GM19467 (cell line): ENCODE measurements at regions not wholly inside any gene's neighbourhood (a gene's known extent, or its start where the extent isn't known, plus 50 kb on each side); places are given as distances from the start of the nearest gene placed in this dataset.

Experiments used
- ATAC-seq: cut with Tn5 transposase; IDR thresholded peaks from one replicate; pipeline ENCODE4 v1.9.1; 2021; ENCODE audit warnings: mild to moderate bottlenecking, moderate library complexity; ENCODE audit not compliant: unreplicated experiment

DNA sequence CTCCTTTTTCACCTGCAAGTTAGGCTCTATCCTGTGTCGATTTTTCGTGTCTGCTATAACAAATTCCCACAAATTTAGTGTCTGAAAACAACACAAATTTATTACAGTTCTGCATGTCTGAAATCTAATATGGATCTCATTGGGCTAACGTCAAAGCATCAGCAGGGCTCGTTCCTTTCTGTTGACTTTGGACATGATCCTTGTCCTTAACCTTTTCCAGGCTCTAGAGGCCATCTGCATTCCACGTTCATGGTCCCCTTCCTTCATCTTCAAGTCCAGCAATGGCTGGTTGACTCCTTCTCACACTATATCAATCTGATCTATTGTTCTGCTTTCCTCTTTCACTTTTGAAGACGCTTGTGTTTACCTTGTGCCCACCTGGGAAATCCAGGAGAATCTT is 165.7 kb upstream of the RARB start:
- ATAC-seq = no peak

GRCh38 chr3:25265284-25265683 is 162.8 kb upstream of the RARB start:
- ATAC-seq = no peak

- no peak for ATAC-seq
These were observed 161.4 kb upstream of the RARB start for GRCh38 chr3:25266677-25267076.

- no peak for ATAC-seq
These were observed 156.0 kb upstream of the RARB start for GRCh38 chr3:25272090-25272489.

DNA sequence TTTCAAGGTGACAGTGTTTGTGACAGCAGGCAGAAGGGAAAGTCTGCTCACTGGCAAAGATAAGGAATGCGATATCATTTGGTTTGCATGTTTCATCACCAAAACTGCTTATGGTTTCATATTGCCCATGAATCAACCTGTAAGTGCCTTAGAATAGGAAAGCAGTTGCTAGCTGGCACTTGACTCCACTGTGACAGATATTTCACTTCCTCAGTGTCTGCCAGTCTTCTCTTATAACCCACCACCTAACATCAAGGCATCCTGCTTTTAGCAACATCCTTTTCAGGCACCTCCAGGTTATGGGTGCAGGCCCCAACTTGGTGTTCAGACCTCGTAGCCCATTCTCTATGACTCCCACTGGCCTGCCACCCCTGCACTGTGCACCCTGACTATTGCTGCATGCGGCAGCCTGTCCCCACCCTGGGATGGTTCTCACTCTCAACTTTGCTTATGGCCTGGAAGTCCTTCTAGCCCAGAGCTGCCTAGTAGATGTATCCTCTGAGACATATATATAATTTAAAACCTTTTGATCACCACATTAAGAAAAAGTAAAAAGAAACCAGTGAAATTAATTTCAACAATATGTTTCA is 154.4 kb upstream of the RARB start:
- ATAC-seq = no peak

- no peak for ATAC-seq
These were observed 150.6 kb upstream of the RARB start for GRCh38 chr3:25277503-25277902.

- ATAC-seq = no peak
These were observed 146.9 kb upstream of the RARB start for GRCh38 chr3:25281041-25281731.

GRCh38 chr3:25281732-25282126 is 146.3 kb upstream of the RARB start:
- no peak for ATAC-seq

DNA sequence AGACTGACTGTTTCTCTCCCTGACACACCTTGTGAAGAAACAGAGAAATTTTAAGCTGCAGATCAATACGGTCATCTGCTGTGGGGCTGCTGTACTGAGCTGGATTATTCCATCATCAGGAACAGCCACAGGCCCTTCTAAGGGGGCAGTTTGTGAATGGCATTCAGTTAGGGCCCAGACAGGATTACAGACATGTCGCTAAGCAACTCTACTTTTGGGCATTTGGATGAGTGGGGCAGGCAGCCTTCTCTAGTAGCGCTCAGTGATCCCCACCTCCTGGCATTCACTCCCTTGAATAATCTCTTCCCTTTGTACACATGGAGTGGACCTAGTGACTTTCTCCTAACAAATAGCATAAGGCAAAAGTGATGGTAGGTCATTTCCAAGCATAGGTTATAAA is 144.4 kb upstream of the RARB start:
- ATAC-seq = no peak

DNA sequence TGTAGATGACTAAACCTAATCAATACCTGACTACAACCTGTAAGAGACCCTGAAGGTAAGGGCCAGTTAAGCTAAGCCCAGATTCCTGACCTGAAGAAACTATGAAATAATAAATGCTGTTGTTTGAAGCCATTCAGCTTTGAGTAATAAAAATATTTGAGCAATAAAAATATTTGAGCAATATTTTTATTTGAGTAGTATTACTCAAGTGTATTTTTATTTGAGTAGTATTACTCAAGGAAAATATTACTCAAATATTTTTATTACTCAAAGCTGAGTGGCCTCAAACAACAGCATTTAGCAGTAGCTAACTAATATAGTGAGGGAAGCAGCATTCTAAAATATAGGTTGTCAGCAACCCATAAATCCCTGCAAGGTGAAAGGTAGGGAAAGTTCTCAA is 143.8 kb upstream of the RARB start:
- no peak for ATAC-seq

DNA sequence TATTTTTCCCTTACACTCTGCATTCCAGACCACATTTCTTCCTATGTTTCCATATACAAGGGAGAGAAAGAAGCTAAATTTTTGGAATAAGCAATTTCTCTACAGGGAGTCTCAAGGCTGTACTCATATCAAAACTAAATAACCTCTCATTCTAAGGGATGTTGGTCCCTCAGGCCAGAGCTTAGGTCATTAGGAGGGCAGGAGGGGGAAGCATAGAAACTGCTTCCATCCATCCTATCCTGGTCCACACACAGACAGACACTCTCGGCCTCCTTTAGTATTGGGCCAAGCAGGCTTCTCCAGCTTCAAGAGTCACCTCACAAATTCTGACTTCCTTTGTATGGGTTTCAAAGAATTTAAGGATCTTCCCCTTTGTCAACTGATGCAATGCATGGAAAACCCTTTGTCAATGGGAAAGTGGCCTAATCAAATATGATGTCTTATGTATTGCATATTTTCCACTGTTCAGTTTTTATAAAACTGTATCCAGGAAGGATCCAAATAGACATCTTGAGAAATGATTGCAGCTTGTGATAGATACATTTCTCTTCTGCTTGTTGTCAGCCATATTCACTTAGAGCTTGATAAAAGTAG is 140.7 kb upstream of the RARB start:
- ATAC-seq = no peak

DNA sequence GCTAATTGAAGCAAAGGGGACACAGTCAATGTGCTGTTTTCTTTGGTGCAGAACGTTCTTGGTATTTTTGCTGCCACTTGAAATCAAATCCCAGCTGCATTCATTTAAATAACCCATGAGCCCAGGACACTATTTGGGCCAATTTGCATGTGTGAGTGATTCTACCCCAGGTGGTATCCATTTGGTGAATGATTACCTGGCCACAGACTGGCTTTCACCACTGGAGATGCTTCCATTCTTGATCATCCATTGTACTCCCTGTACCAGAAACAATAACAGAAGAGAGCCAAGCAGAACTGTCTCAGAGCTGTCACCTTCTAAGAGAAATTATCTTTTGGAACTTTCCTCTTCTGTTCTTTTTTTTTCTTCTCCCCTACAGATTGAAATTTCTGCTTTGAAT is 139.7 kb upstream of the RARB start:
- ATAC-seq = no peak

DNA sequence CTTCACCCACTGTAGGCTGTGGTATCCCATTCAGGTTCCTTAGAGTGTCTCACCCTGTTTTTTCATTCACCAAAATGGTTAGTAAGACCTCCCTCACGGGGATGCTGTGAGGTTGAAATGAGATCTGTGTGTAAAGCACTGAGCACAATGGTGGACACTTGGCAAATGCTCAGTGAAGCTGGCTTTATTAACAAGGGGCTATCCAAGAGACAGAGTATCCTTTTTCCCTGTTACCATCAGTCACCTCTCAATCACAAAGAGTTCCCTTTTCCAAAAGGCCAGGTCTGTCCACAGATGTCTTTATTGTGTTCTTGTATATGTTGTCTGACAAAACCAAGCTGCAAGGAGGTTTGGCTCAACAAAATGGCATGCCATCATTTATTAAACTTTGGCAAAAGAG is 138.9 kb upstream of the RARB start:
- ATAC-seq = no peak

DNA sequence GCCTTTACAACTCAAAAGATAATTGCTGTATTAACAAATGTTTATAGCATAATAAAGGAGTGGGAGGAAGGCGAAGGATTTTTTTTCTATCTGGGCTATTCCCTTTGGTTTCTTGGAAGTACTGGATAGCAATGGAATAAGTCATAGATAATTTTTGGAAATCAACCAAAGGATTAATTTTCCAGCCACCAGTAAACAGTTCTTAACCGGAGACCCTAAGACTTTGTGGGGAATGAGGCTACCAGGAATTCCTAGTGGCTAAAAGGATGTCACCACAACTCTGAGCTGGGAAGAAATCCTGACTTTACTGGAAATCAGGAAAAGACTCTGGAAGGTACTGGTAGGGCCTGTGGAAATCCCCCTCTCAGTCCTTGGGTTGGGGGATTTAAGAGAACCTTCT is 138.4 kb upstream of the RARB start:
- no peak for ATAC-seq

DNA sequence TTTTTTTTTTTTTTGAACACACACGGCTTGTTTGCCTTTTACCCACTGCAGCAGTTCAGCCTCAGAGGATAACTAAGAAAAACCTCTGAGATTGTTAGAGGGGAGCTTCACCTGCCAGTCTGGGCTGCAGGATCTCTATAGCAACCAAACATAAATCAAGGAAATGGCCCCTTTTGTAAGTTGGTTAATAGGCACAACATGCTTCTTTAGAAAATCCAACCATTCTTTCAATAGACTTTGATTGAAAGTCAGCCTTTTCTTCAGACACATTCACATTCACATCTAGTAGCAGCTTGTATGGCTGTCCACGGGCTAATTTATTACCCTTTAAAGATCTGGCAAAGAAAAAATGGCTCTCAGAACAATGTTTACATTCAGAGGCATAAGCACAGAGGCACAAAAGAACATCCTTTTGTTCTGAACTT is 136.6 kb upstream of the RARB start:
- ATAC-seq = no peak

GRCh38 chr3:25292036-25292435 is 136.0 kb upstream of the RARB start:
- ATAC-seq = no peak

DNA sequence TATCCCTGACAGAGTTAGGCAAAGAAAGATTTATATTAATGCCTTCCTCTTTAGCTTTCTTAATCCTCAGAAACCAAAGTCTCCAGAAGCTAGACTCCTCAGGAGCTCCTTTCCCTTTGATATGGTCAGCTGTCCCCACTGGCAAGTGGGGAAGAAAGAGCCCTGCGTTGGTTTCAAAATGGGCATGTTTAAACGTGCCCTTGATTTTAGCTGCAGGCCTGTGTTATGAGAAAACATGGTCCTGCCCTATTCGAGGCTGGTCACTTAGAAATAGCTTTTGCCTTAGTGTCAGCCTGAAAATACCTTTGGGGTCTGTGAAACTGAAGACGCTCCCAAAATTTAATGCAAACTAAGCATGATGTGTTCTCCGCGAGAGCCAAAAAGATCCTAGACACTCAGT is 135.5 kb upstream of the RARB start:
- no peak for ATAC-seq

- no peak for ATAC-seq
These were observed 134.3 kb upstream of the RARB start for GRCh38 chr3:25293736-25294135.

GRCh38 chr3:25294169-25294805 is 133.8 kb upstream of the RARB start:
- no peak for ATAC-seq

- no peak for ATAC-seq
These were observed 130.1 kb upstream of the RARB start for GRCh38 chr3:25297667-25298585.

GRCh38 chr3:25300141-25300540 is 127.9 kb upstream of the RARB start:
- no peak for ATAC-seq
